Heart right ventricle (tissue), 16 donors: ENCODE measurements at regions not wholly inside any gene's neighbourhood (a gene's known extent, or its start where the extent isn't known, plus 50 kb on each side); places are given as distances from the start of the nearest gene placed in this dataset.

Experiments
- ATAC-seq, 8 donors: fragments of 200-7000 bp; cut with Tn5 transposase; one replicate each; pipeline ENCODE4 v1.9.1; 2020; ENCODE audit warnings: mild to moderate bottlenecking in 8 of 8, moderate library complexity in 8 of 8, moderate number of reproducible peaks in 1 of 8
- DNase-seq, 2 donors: peaks; one replicate each; pipeline ENCODE4 v3.0.0-alpha.2; 2020
- H3K27ac ChIP-seq, 10 donors: fragments of 200-600 bp; sonication (generic) in 2 of 10; one replicate each; pipeline versions ENCODE4 v1.5.0 to v1.8.0; 2020 to 2022; ENCODE audit warnings: mild to moderate bottlenecking in 3 of 10
- H3K27me3 ChIP-seq, 7 donors: fragments of 200-600 bp; one replicate each; pipeline ENCODE4 v1.8.0; 2021 to 2022; ENCODE audit warnings: mild to moderate bottlenecking in 2 of 7
- H3K36me3 ChIP-seq, 9 donors: fragments of 200-600 bp; sonication (generic) in 1 of 9; one replicate each; pipeline versions ENCODE4 v1.5.0 to v1.8.0; 2020 to 2022; ENCODE audit warnings: mild to moderate bottlenecking in 2 of 9
- H3K4me1 ChIP-seq, 9 donors: fragments of 200-600 bp; sonication (generic) in 1 of 9; one replicate each; pipeline versions ENCODE4 v1.5.0 to v1.8.0; 2020 to 2022; ENCODE audit warnings: mild to moderate bottlenecking in 4 of 9
- H3K4me3 ChIP-seq, 10 donors: fragments of 200-600 bp; sonication (generic) in 2 of 10; one replicate each; pipeline versions ENCODE4 v1.5.0 to v1.8.0; 2020 to 2022; ENCODE audit warnings: mild to moderate bottlenecking in 7 of 10, moderate library complexity in 2 of 10
- H3K9me3 ChIP-seq, 11 donors: fragments of 200-600 bp in 10 of 11; sonication (generic) in 2 of 11; one replicate each; pipeline versions ENCODE4 v1.5.0 to v1.8.0; 2013 to 2022; ENCODE audit warnings: mild to moderate bottlenecking in 2 of 11, control low read depth in 1 of 11, moderate library complexity in 1 of 11
- WGBS, 2 donors: extraction: QIAGEN DNeasy Blood & Tissue Kit; methylation state at CpG; one replicate each; pipeline ENCODE4 v1.1.7; 2013; ENCODE audit warnings: inconsistent platforms in 1 of 2; 5-methylcytosine and 5-hydroxymethylcytosine counted together
- intact Hi-C, 10 donors: fragments of 100-400 bp; cut with DNase I; formaldehyde crosslinking; loops; one replicate each; pipeline versions ENCODE4 v1.11.1 to v1.14.2; 2022
- TF ChIP-seq, protein P1 (sequence below), 9 donors: fragments of 200-600 bp; sonication (generic) in 2 of 9; IDR thresholded peaks; one replicate each; pipeline versions ENCODE4 v1.5.0 to v1.8.0; 2021 to 2022; ENCODE audit warnings: antibody characterized with exemption in 9 of 9, mild to moderate bottlenecking in 5 of 9, moderate library complexity in 1 of 9
- donor health status: Arrhythmogenic right ventricular cardiomyopathy.
- donor health status: ischemic (EF 13 %, LVEDD 7.1; RV severe dilation, severe dysfunction).
- donor health status: healthy with polysubstance abuse.
- donor health status: DM: no; HTN: yes; CAD: no.
- donor health status: DM: no; HTN: no; CAD: no.
- donor health status: ischemic (EF 25% LVEDD 6.9; RV normal size, moderate dysfunction).
- donor health status: ischemic (EF 25% LVEDD 5.7; RV mildly dilated, moderate dysfunction).
- donor health status: healthy.
- donor health status: DM: yes; HTN: yes; CAD: no.
- donor health status: Ischemic cardiomyopathy.
- donor health status: ischemic (EF 35%, LVEDD 5.7; RV mildly dilated, moderate dysfunction).
- donor health status: nonischemic (EF 11% LVEDD 7.7; RV severe dilation, severe dysfunction).
- donor health status: DM: yes; HTN: yes; CAD: no.
- donor health status: PGD.
- donor health status: ischemic (EF 29% LVEDD 5.4; RV normal size, mild dysfunction).
- donor health status: nonischemic (EF 23%, LVEDD 6.1; RV moderate dilation, normal function).

DNA sequence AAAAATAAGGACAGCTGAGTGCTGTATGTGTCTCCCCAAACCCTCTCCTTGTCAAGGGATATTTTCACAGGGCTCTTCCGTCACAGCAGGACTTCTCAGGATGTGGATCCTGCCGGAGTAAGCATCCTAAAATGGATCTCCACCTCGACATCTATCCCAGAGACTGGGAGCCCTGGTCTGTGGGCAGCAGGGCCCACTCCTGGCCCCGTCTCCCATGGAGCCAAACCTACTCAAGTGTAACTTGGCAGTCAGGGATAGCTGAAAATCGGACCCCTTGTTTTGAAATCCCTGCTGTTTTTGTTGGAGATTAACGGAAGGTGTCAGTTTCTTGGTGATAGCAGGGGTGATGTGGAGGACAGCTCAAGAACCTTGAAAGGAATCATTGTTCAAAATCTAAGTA lies 109.0 kb upstream of the TWIST2 start:
- Histone ChIP-seq H3K4me1 (no peaks in the 10 kb centered on the region), H3K9me3 (peaks cover 0 to 9% (median 3%) of the 10 kb centered on the region in 11 donors), H3K27ac (no peak overlapping the region), H3K36me3 (no peaks in the 10 kb centered on the region), H3K4me3 (no peak overlapping the region), H3K27me3 (peaks cover 0 to 27% (median 12%) of the 10 kb centered on the region in 7 donors)
- intact Hi-C loops = no loop called here
- 40 to 45% methylated on average over 6 of the region's 6 CpGs for WGBS, 2 donors
- TF ChIP-seq, protein P1, sequence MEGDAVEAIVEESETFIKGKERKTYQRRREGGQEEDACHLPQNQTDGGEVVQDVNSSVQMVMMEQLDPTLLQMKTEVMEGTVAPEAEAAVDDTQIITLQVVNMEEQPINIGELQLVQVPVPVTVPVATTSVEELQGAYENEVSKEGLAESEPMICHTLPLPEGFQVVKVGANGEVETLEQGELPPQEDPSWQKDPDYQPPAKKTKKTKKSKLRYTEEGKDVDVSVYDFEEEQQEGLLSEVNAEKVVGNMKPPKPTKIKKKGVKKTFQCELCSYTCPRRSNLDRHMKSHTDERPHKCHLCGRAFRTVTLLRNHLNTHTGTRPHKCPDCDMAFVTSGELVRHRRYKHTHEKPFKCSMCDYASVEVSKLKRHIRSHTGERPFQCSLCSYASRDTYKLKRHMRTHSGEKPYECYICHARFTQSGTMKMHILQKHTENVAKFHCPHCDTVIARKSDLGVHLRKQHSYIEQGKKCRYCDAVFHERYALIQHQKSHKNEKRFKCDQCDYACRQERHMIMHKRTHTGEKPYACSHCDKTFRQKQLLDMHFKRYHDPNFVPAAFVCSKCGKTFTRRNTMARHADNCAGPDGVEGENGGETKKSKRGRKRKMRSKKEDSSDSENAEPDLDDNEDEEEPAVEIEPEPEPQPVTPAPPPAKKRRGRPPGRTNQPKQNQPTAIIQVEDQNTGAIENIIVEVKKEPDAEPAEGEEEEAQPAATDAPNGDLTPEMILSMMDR (IDR thresholded peaks at IDR 0.05) = no peak
- no peak for DNase-seq
- no peak for ATAC-seq

DNA sequence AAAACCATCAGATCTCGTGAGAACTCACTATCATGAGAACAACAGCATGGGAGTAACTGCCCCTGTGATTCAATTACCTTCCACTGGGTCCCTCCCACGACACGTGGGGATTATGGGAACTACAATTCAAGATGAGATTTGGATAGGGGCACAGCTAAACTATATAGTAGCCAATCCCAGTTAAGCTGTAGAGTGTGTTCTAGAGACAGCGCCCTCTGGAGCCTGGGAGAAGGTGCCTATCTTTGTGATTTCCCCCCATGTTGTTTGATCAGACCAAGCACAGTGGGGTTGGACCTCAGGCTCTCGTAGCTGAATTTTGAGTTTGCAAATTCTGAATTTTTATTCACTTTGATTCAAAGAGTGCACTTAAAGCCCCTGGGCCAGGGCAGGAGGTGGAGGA lies 108.2 kb upstream of the TWIST2 start:
- intact Hi-C loops = no loop called here
- H3K27me3 ChIP-seq = peaks cover 0 to 27% (median 12%) of the 10 kb centered on the region in 7 donors
- no peak for ATAC-seq
- H3K27ac ChIP-seq = no peak overlapping the region
- H3K4me1 ChIP-seq = no peaks in the 10 kb centered on the region
- no peak overlapping the region for H3K4me3 ChIP-seq
- WGBS, 2 donors = 63 to 72% methylated on average over 5 of the region's 5 CpGs
- DNase-seq = no peak
- H3K9me3 ChIP-seq = peaks cover 0 to 9% (median 3%) of the 10 kb centered on the region in 11 donors
- no peaks in the 10 kb centered on the region for H3K36me3 ChIP-seq
- TF ChIP-seq, protein P1 (IDR thresholded peaks at IDR 0.05) = no peak

DNA sequence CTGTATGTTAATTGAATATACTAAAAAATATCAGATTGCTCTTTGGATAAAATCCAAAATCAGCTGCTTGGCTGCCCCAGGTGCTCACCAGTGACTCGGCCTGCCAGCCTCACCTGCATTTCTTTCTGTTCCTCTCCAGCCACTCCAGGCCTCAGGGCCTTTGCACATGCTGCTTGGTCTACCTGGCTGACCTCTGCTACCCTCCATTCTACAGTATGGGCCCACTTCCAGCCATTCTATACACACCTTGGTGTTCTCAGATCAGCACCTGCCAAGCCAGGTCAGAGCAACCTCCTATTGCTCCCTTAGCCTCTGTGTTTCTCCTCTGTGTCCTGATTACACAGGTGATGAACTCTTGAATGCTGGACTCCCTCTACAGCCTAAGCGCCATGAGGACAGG lies 106.6 kb upstream of the TWIST2 start:
- WGBS, 2 donors = 73 to 81% methylated on average over 2 of the region's 2 CpGs
- DNase-seq (no peak), ATAC-seq (no peak)
- intact Hi-C loops = no loop called here
- TF ChIP-seq, protein P1 (IDR thresholded peaks at IDR 0.05) = no peak
- Histone ChIP-seq H3K4me3 (no peak overlapping the region), H3K9me3 (peaks cover 0 to 9% (median 3%) of the 10 kb centered on the region in 11 donors), H3K27ac (no peak overlapping the region), H3K4me1 (no peaks in the 10 kb centered on the region), H3K27me3 (peaks cover 0 to 27% (median 16%) of the 10 kb centered on the region in 7 donors), H3K36me3 (no peaks in the 10 kb centered on the region)

DNA sequence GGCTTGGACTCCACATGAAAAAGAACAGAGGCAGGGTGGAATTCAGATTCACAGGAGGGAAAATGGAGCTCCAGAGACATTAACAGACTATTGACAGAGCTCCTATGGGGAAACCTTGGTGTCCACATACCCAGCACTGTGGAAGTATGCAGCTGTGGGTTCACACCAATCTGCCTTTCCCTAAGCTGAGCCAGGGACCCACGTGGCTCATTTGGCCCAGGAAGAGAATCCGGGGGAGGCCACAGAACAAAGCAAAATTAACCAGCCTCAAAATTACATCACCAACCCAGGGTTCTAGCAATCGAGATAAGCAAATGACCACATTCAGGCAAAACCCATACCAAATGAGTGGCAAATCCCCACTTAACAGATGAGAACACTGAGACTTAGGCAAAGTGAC lies 105.8 kb upstream of the TWIST2 start:
- ATAC-seq = no peak

More for the DNA sequence above, 105.8 kb upstream of the TWIST2 start:
- H3K4me1 ChIP-seq = no peaks in the 10 kb centered on the region
- H3K9me3 ChIP-seq = peaks cover 0 to 9% (median 3%) of the 10 kb centered on the region in 11 donors
- TF ChIP-seq, protein P1 (IDR thresholded peaks at IDR 0.05) = no peak
- H3K27me3 ChIP-seq = peaks cover 0 to 27% (median 16%) of the 10 kb centered on the region in 7 donors
- H3K4me3 ChIP-seq = no peak overlapping the region
- no peak for DNase-seq
- H3K27ac ChIP-seq = no peak overlapping the region
- WGBS, 2 donors = 56 to 58% methylated on average over 3 of the region's 3 CpGs
- intact Hi-C loops = no loop called here
- no peaks in the 10 kb centered on the region for H3K36me3 ChIP-seq
